SK-N-SH (cell line): ENCODE measurements at regions not wholly inside any gene's neighbourhood (a gene's known extent, or its start where the extent isn't known, plus 50 kb on each side); places are given as distances from the start of the nearest gene placed in this dataset.

Source experiments
- CTCF ChIA-PET: fragments of 300-600, 350-600 bp; formaldehyde crosslinking; extraction: SDS; loops from one replicate; lab custom pipeline; 2021; lab: Yijun Ruan, JAX
- POLR2A ChIA-PET: fragments of 350-600 bp; sonication (Branson Sonifier 250); formaldehyde crosslinking; extraction: SDS; loops from one replicate; lab custom pipeline; 2020; ENCODE audit warnings: antibody characterized with exemption, inconsistent platforms; lab: Yijun Ruan, JAX
- DNase-seq: peaks from one replicate; pipeline ENCODE4 v3.0.0; 2012
- H2AFZ ChIP-seq: fragments of 200-600 bp; sonication (generic); 2 replicates; pipeline ENCODE4 v1.8.1; 2016; ENCODE audit warnings: antibody characterized with exemption, mild to moderate bottlenecking, low read depth
- H3F3A ChIP-seq: fragments of 200-600 bp; sonication (generic); replicated peaks from 2 replicates; pipeline ENCODE3; 2016; ENCODE audit warnings: antibody characterized with exemption, mild to moderate bottlenecking; ENCODE audit not compliant: insufficient read depth
- H3K27ac ChIP-seq, 2 experiments: fragments of 200-500 bp in 1 of 2; fragments of 200-600 bp in 1 of 2; sonication (Bioruptor generic) in 1 of 2; sonication (generic), shearing (Covaris generic) in 1 of 2; 2 replicates each; pipeline versions ENCODE4 v1.5.1 to v1.6.1; 2014 to 2016; ENCODE audit warnings: low read depth in 2 of 2, inconsistent platforms in 1 of 2, low read length in 1 of 2, mild to moderate bottlenecking in 1 of 2, mixed read lengths in 1 of 2
- H3K27me3 ChIP-seq: fragments of 200-600 bp; sonication (generic), shearing (Covaris generic); 2 replicates; pipeline ENCODE4 v1.6.1; 2016; ENCODE audit warnings: mixed run types; ENCODE audit not compliant: insufficient read depth
- H3K36me3 ChIP-seq, 2 experiments: fragments of 200-500 bp in 1 of 2; fragments of 200-600 bp in 1 of 2; sonication (Bioruptor generic) in 1 of 2; sonication (generic) in 1 of 2; replicated peaks in 1 of 2; 2 replicates each; pipeline versions ENCODE3 to v1.5.1; 2014 to 2016; ENCODE audit warnings: low read length in 1 of 2, mild to moderate bottlenecking in 1 of 2; ENCODE audit not compliant: insufficient read depth in 2 of 2, control insufficient read depth in 1 of 2
- H3K4me1 ChIP-seq, 2 experiments: fragments of 200-500 bp in 1 of 2; fragments of 200-600 bp in 1 of 2; sonication (Bioruptor generic) in 1 of 2; sonication (generic), shearing (Covaris generic) in 1 of 2; 2 replicates each; pipeline versions ENCODE4 v1.5.1 to v1.6.1; 2014 to 2016; ENCODE audit warnings: low read depth in 1 of 2, low read length in 1 of 2, mixed run types in 1 of 2; ENCODE audit not compliant: insufficient read depth in 2 of 2, control insufficient read depth in 1 of 2
- H3K4me2 ChIP-seq: fragments of 200-600 bp; sonication (generic), shearing (Covaris generic); 2 replicates; pipeline ENCODE4 v1.6.1; 2017; ENCODE audit warnings: mixed run types
- H3K4me3 ChIP-seq, 2 experiments: fragments of 200-500 bp in 1 of 2; fragments of 200-600 bp in 1 of 2; sonication (Bioruptor generic) in 1 of 2; sonication (generic), shearing (Covaris generic) in 1 of 2; 2 replicates each; pipeline versions ENCODE4 v1.5.1 to v1.8.1; 2014 to 2016; ENCODE audit warnings: low read depth in 2 of 2, inconsistent platforms in 1 of 2, low read length in 1 of 2, mild to moderate bottlenecking in 1 of 2, mixed read lengths in 1 of 2, moderate library complexity in 1 of 2
- H3K79me2 ChIP-seq: fragments of 200-600 bp; sonication (generic); 2 replicates; pipeline ENCODE4 v1.8.1; 2017; ENCODE audit warnings: mild to moderate bottlenecking; ENCODE audit not compliant: insufficient read depth
- H3K9ac ChIP-seq: fragments of 200-600 bp; sonication (generic); 2 replicates; pipeline ENCODE4 v1.6.1; 2017; ENCODE audit warnings: mixed run types
- H3K9me2 ChIP-seq: fragments of 200-600 bp; sonication (generic); 2 replicates; pipeline ENCODE4 v1.6.1; 2017; ENCODE audit warnings: mixed run types
- H3K9me3 ChIP-seq: fragments of 200-600 bp; sonication (generic); 2 replicates; pipeline ENCODE4 v1.6.1; 2017; ENCODE audit warnings: mixed run types, mild to moderate bottlenecking, moderate library complexity
- H4K20me1 ChIP-seq: fragments of 200-600 bp; sonication (generic); 2 replicates; pipeline ENCODE4 v1.6.1; 2017; ENCODE audit warnings: mild to moderate bottlenecking, mixed run types; ENCODE audit not compliant: insufficient read depth
- CHD2 ChIP-seq: fragments of 150-350 bp; IDR thresholded peaks from 2 replicates; pipeline ENCODE4 v1.6.1; 2018; ENCODE audit warnings: low read length; ENCODE audit not compliant: partially characterized antibody
- ELF1 ChIP-seq: IDR thresholded peaks from 2 replicates; pipeline ENCODE4 v1.4.0; 2012
- EZH2phosphoT487 ChIP-seq: fragments of 200-600 bp; sonication (generic); IDR thresholded peaks from 2 replicates; pipeline ENCODE4 v1.6.1; 2017; ENCODE audit warnings: low read depth, mixed run types, mild to moderate bottlenecking, antibody characterized with exemption, moderate library complexity, borderline replicate concordance
- FOXJ3 ChIP-seq: sonication (generic); formaldehyde crosslinking; IDR thresholded peaks from 2 replicates; pipeline ENCODE4 v1.5.1; 2020; ENCODE audit warnings: mild to moderate bottlenecking, missing genetic modification reagents
- GATA2 ChIP-seq: sonication (generic); formaldehyde crosslinking; IDR thresholded peaks from 2 replicates; pipeline ENCODE4 v1.5.0; 2020; ENCODE audit warnings: mild to moderate bottlenecking, missing genetic modification reagents
- MEF2A ChIP-seq: IDR thresholded peaks from 2 replicates; pipeline ENCODE4 v1.4.0; 2012; ENCODE audit warnings: low read depth, borderline replicate concordance
- NRF1 ChIP-seq: IDR thresholded peaks from 2 replicates; pipeline ENCODE4 v1.6.1; 2012; ENCODE audit warnings: low read depth, mild to moderate bottlenecking, low read length
- PBX3 ChIP-seq: IDR thresholded peaks from 2 replicates; pipeline ENCODE4; 2012
- RAD21 ChIP-seq: IDR thresholded peaks from 2 replicates; pipeline ENCODE4 v1.6.1; 2012; ENCODE audit warnings: mild to moderate bottlenecking, low read length
- RCOR1 ChIP-seq: fragments of 150-350 bp; IDR thresholded peaks from 2 replicates; pipeline ENCODE4 v1.6.1; 2017; ENCODE audit warnings: antibody characterized with exemption, low read length
- REST ChIP-seq: IDR thresholded peaks from 2 replicates; pipeline ENCODE4 v1.6.1; 2012; ENCODE audit warnings: mild to moderate bottlenecking, low read depth, low read length, moderate library complexity
- SMC3 ChIP-seq: IDR thresholded peaks from 2 replicates; pipeline ENCODE4 v1.6.1; 2012; ENCODE audit warnings: low read depth, low read length, improper control_type of control experiment
- TCF12 ChIP-seq: IDR thresholded peaks from 2 replicates; pipeline ENCODE4 v1.4.0; 2012
- TEAD4 ChIP-seq: IDR thresholded peaks from 2 replicates; pipeline ENCODE4 v1.4.0; 2012; ENCODE audit warnings: mild to moderate bottlenecking, borderline replicate concordance; ENCODE audit not compliant: insufficient read depth
- YY1 ChIP-seq: IDR thresholded peaks from 2 replicates; pipeline ENCODE4 v1.4.0; 2012; ENCODE audit warnings: low read depth, mild to moderate bottlenecking
- ZBTB33 ChIP-seq: IDR thresholded peaks from 2 replicates; pipeline ENCODE4 v1.4.0; 2012; ENCODE audit warnings: low read depth, borderline replicate concordance
- TF ChIP-seq, protein P1 (sequence below): IDR thresholded peaks from 2 replicates; pipeline ENCODE4 v1.4.0; 2012; ENCODE audit warnings: low read depth, borderline replicate concordance

- CTCF ChIA-PET, result interaction anchor here (0.8 to 2.0 kb wide), 5 partner anchors 12 to 525 kb away, joined by 3 to 5 read pairs (median 4); no protein-coding TSS in a partner anchor
Measured at GRCh38 chr6:138000941-138001340, 106.3 kb downstream of the PERP start.

More at GRCh38 chr6:138000941-138001340, 106.3 kb downstream of the PERP start:
- Histone ChIP-seq H3K4me2 (no peak overlapping the region), H3K9ac (no peak overlapping the region), H4K20me1 (no peaks in the 10 kb centered on the region), H3K36me3 (no peaks in the 10 kb centered on the region), H3K4me3 (no peak overlapping the region), H3F3A (no peaks in the 10 kb centered on the region), H2AFZ (no peak overlapping the region), H3K27ac (no peak overlapping the region), H3K27me3 (no peaks in the 10 kb centered on the region; the same call in 1 of the 2 replicates), H3K4me1 (no peaks in the 10 kb centered on the region), H3K79me2 (no peaks in the 10 kb centered on the region), H3K9me2 (no peaks in the 10 kb centered on the region), H3K9me3 (no peaks in the 10 kb centered on the region)
- no peak for TF ChIP-seq CHD2
- no peak for TF ChIP-seq EZH2phosphoT487
- TF ChIP-seq NRF1, result no peak
- no peak for TF ChIP-seq FOXJ3 (CRISPR knock-in tag)
- no peak for TF ChIP-seq RCOR1
- no peak for TF ChIP-seq MEF2A
- TF ChIP-seq TCF12, result no peak
- no peak for TF ChIP-seq TEAD4
- TF ChIP-seq SMC3, result no peak
- TF ChIP-seq GATA2 (CRISPR knock-in tag), result no peak
- no peak for TF ChIP-seq ZBTB33
- TF ChIP-seq YY1, result no peak
- no peak for TF ChIP-seq PBX3
- TF ChIP-seq, protein P1, sequence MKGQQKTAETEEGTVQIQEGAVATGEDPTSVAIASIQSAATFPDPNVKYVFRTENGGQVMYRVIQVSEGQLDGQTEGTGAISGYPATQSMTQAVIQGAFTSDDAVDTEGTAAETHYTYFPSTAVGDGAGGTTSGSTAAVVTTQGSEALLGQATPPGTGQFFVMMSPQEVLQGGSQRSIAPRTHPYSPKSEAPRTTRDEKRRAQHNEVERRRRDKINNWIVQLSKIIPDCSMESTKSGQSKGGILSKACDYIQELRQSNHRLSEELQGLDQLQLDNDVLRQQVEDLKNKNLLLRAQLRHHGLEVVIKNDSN, result no peak
- no peak for TF ChIP-seq ELF1
- TF ChIP-seq REST, result no peak
- no peak for TF ChIP-seq RAD21
- DNase-seq, result no peak
- POLR2A ChIA-PET, result no interaction called here
